Colonic mucosa (tissue), 4 donors: ENCODE measurements at regions not wholly inside any gene's neighbourhood (a gene's known extent, or its start where the extent isn't known, plus 50 kb on each side); places are given as distances from the start of the nearest gene placed in this dataset.

Experiments
- DNase-seq: peaks from one replicate; pipeline ENCODE4 v3.0.0-alpha.2; 2020
- H3K27ac ChIP-seq: fragments of 200-600 bp; one replicate; pipeline ENCODE4 v1.8.0; 2021
- H3K27me3 ChIP-seq: fragments of 200-600 bp; one replicate; pipeline ENCODE4 v1.8.0; 2021
- H3K36me3 ChIP-seq: fragments of 200-600 bp; one replicate; pipeline ENCODE4 v1.8.0; 2021
- H3K4me1 ChIP-seq: fragments of 200-600 bp; one replicate; pipeline ENCODE4 v1.8.0; 2021; ENCODE audit warnings: mild to moderate bottlenecking
- H3K4me3 ChIP-seq: fragments of 200-600 bp; one replicate; pipeline ENCODE4 v1.8.0; 2021
- H3K9ac ChIP-seq, 2 donors: one replicate each; pipeline ENCODE4 v1.7.0; 2013; ENCODE audit warnings: control low read depth in 2 of 2, low read depth in 2 of 2, low read length in 2 of 2
- H3K9me3 ChIP-seq: fragments of 200-600 bp; one replicate; pipeline ENCODE4 v1.8.0; 2021
- CTCF ChIP-seq: fragments of 200-600 bp; IDR thresholded peaks from one replicate; pipeline ENCODE4 v1.8.0; 2022; ENCODE audit warnings: antibody characterized with exemption, mild to moderate bottlenecking
- intact Hi-C: fragments of 100-400 bp; cut with DNase I; formaldehyde crosslinking; loops from one replicate; pipeline ENCODE4 v1.14.1; 2022
- donor health status: healthy.
- donor health status: DM: no; HTN: no; CAD: no.
- donor health status: DM: no; HTN: no; CAD: no.

GRCh38 chr1:187537936-187538335 lies 709.2 kb downstream of the PLA2G4A start:
- no peak for TF ChIP-seq CTCF
- H3K9me3 ChIP-seq: no peaks in the 10 kb centered on the region
- no peak overlapping the region for H3K9ac ChIP-seq
- H3K4me3 ChIP-seq: no peak overlapping the region
- no peaks in the 10 kb centered on the region for H3K36me3 ChIP-seq
- H3K4me1 ChIP-seq: no peaks in the 10 kb centered on the region
- H3K27ac ChIP-seq: no peak overlapping the region
- no peak for DNase-seq
- intact Hi-C loops: no loop called here
- H3K27me3 ChIP-seq: no peaks in the 10 kb centered on the region

GRCh38 chr1:187549540-187549939 lies 720.8 kb downstream of the PLA2G4A start:
- no peak for TF ChIP-seq CTCF
- H3K27me3 ChIP-seq: no peaks in the 10 kb centered on the region
- no peak for DNase-seq
- no peaks in the 10 kb centered on the region for H3K36me3 ChIP-seq
- H3K27ac ChIP-seq: no peak overlapping the region
- intact Hi-C loops: no loop called here
- no peaks in the 10 kb centered on the region for H3K9me3 ChIP-seq
- H3K4me1 ChIP-seq: no peaks in the 10 kb centered on the region
- no peak overlapping the region for H3K4me3 ChIP-seq
- H3K9ac ChIP-seq: no peak overlapping the region

- Histone ChIP-seq H3K4me3 (no peak overlapping the region), H3K9me3 (no peaks in the 10 kb centered on the region), H3K36me3 (no peaks in the 10 kb centered on the region), H3K27me3 (no peaks in the 10 kb centered on the region), H3K4me1 (no peaks in the 10 kb centered on the region), H3K9ac (no peak overlapping the region), H3K27ac (no peak overlapping the region)
- no peak for TF ChIP-seq CTCF
- DNase-seq: no peak
- intact Hi-C loops: no loop called here
These were observed 722.3 kb downstream of the PLA2G4A start for GRCh38 chr1:187551061-187551460.

- Histone ChIP-seq H3K4me3 (no peak overlapping the region), H3K4me1 (no peaks in the 10 kb centered on the region), H3K36me3 (no peaks in the 10 kb centered on the region), H3K27ac (no peak overlapping the region), H3K27me3 (no peaks in the 10 kb centered on the region), H3K9ac (no peak overlapping the region), H3K9me3 (no peaks in the 10 kb centered on the region)
- intact Hi-C loops: no loop called here
- no peak for DNase-seq
- no peak for TF ChIP-seq CTCF
These were observed 734.4 kb downstream of the PLA2G4A start for GRCh38 chr1:187563191-187563590.

GRCh38 chr1:187566354-187566753 lies 737.6 kb downstream of the PLA2G4A start:
- intact Hi-C loops: no loop called here
- Histone ChIP-seq H3K27me3 (no peaks in the 10 kb centered on the region), H3K4me3 (no peak overlapping the region)

More at GRCh38 chr1:187566354-187566753, 737.6 kb downstream of the PLA2G4A start:
- H3K27ac ChIP-seq: no peak overlapping the region
- no peaks in the 10 kb centered on the region for H3K9me3 ChIP-seq
- H3K9ac ChIP-seq: no peak overlapping the region
- no peaks in the 10 kb centered on the region for H3K36me3 ChIP-seq
- TF ChIP-seq CTCF: no peak
- no peak for DNase-seq
- H3K4me1 ChIP-seq: no peaks in the 10 kb centered on the region
